ENCODE measurements at regions not wholly inside any gene's neighbourhood (a gene's known extent, or its start where the extent isn't known, plus 50 kb on each side); places are given as distances from the start of the nearest gene placed in this dataset.

DNA sequence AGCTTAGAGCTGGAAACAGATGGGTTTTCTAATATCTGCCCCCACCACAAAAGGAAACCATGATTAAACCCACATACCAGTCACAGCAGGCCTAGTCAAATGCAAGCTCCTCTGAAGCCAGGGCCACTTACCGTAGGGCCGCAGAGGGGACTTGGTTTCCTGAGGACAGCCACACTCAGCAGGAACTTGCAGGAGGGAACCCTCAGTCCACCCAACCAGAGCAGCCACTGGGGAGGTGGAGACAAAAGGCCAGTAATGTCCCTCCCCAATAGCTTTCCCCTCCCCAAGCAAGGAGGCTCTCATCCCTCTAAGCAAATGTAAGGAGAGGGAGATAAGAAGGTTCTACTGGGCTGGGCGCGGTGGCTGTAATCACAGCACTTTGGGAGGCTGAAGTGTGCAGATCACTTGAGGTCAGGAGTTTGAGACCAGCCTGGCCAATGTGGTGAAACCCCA lies 384.4 kb upstream of the JARID2 start:
- no peak for TF ChIP-seq CTCF (conservative IDR thresholded peaks at IDR 0.05 in 1 of 2, IDR thresholded peaks at IDR 0.05 in 1 of 2; ENCODE audit: low read depth in 1 of 2, low read length in 2 of 2)
- TF ChIP-seq EZH2 (IDR thresholded peaks at IDR 0.05; ENCODE audit: low read length, missing control alignments): no peak
